Endothelial cell of umbilical vein (primary cell): ENCODE measurements at regions not wholly inside any gene's neighbourhood (a gene's known extent, or its start where the extent isn't known, plus 50 kb on each side); places are given as distances from the start of the nearest gene placed in this dataset.

ENCODE experiments used
- BruUV-seq: library from RNA; stranded (reverse); fragments of 400-500 nt; replicated peaks from 2 replicates; lab custom pipeline; 2021; lab: Mats Ljungman, UMichigan
- CTCF ChIA-PET: fragments of 300-600, 350-600 bp; sonication (Branson Sonifier 250); formaldehyde crosslinking; loops from one replicate; lab custom pipeline; 2021; ENCODE audit warnings: antibody characterized with exemption, inconsistent platforms; lab: Charles Lee
- POLR2A ChIA-PET: fragments of 300-600, 350-600 bp; sonication (Branson Sonifier 250); formaldehyde crosslinking; loops from one replicate; lab custom pipeline; 2021; ENCODE audit warnings: antibody characterized with exemption, inconsistent platforms; lab: Charles Lee
- DNase-seq: peaks from one replicate; pipeline ENCODE4 v3.0.0-alpha.2; 2011; ENCODE audit warnings: low read depth, low spot score
- FAIRE-seq: peaks from 2 replicates; lab custom pipeline; 2011; peaks lifted over from hg19 to GRCh38; lab: Jason Lieb, UNC
- H2AFZ ChIP-seq: 2 replicates; pipeline ENCODE4 v1.6.0; 2012; ENCODE audit warnings: low read depth, low read length, control low read depth, inconsistent platforms
- H3K27ac ChIP-seq: 2 replicates; pipeline ENCODE4 v1.5.1; 2011; ENCODE audit warnings: low read depth, mild to moderate bottlenecking, control low read depth, low read length, moderate library complexity; ENCODE audit not compliant: insufficient read depth
- H3K27me3 ChIP-seq, 2 experiments: 2 replicates each; pipeline versions ENCODE4 v1.6.0 to v1.6.1; 2011; ENCODE audit warnings: low read length in 2 of 2, mixed read lengths in 1 of 2; ENCODE audit not compliant: control insufficient read depth in 2 of 2, insufficient read depth in 2 of 2
- H3K36me3 ChIP-seq, 2 experiments: 2 replicates in 1 of 2; 3 replicates in 1 of 2; pipeline ENCODE4 v1.5.1; 2011; ENCODE audit warnings: low read length in 2 of 2, mild to moderate bottlenecking in 1 of 2, moderate library complexity in 1 of 2; ENCODE audit not compliant: control insufficient read depth in 2 of 2, insufficient read depth in 2 of 2; ENCODE audit errors: extremely low read depth in 1 of 2
- H3K4me1 ChIP-seq: 3 replicates; pipeline ENCODE4 v1.5.1; 2011; ENCODE audit warnings: mild to moderate bottlenecking, low read length; ENCODE audit not compliant: control insufficient read depth, insufficient read depth; ENCODE audit errors: extremely low read depth
- H3K4me2 ChIP-seq: 2 replicates; pipeline ENCODE4 v1.6.1; 2011; ENCODE audit warnings: low read length, control low read depth, mixed read lengths; ENCODE audit not compliant: insufficient read depth
- H3K4me3 ChIP-seq, 3 experiments: fragments of 200-600 bp in 1 of 3; sonication (generic), shearing (Covaris generic) in 1 of 3; replicated peaks in 1 of 3; 2 replicates each; pipeline ENCODE4 v1.5.1; 2011 to 2016; ENCODE audit warnings: control low read depth in 3 of 3, low read length in 3 of 3, mild to moderate bottlenecking in 2 of 3, inconsistent platforms in 1 of 3, low read depth in 1 of 3, moderate library complexity in 1 of 3; ENCODE audit not compliant: insufficient read depth in 1 of 3
- H3K79me2 ChIP-seq: 2 replicates; pipeline ENCODE4 v1.6.0; 2012; ENCODE audit warnings: low read length, inconsistent platforms; ENCODE audit not compliant: control insufficient read depth, insufficient read depth
- H3K9ac ChIP-seq: replicated peaks from 2 replicates; pipeline ENCODE3; 2011; ENCODE audit warnings: low read length, control low read depth; ENCODE audit not compliant: insufficient read depth; ENCODE audit errors: extremely low read depth
- H3K9me1 ChIP-seq: replicated peaks from 3 replicates; pipeline ENCODE4 v1.6.0; 2011; ENCODE audit warnings: mild to moderate bottlenecking, low read length; ENCODE audit not compliant: control insufficient read depth, insufficient read depth; ENCODE audit errors: extremely low read depth
- H3K9me3 ChIP-seq: replicated peaks from 2 replicates; pipeline ENCODE4 v1.5.1; 2012; ENCODE audit warnings: low read length, inconsistent platforms; ENCODE audit not compliant: control insufficient read depth, insufficient read depth
- H4K20me1 ChIP-seq: replicated peaks from 2 replicates; pipeline ENCODE3; 2011; ENCODE audit warnings: mild to moderate bottlenecking, low read length; ENCODE audit not compliant: control insufficient read depth, insufficient read depth; ENCODE audit errors: extremely low read depth
- EZH2 ChIP-seq: IDR thresholded peaks from 2 replicates; pipeline ENCODE4 v1.6.1; 2012; ENCODE audit warnings: borderline replicate concordance, low read depth, mild to moderate bottlenecking, moderate library complexity, low read length, inconsistent platforms; ENCODE audit not compliant: severe bottlenecking
- FOS ChIP-seq: IDR thresholded peaks from 2 replicates; pipeline ENCODE4 v1.6.1; 2011; ENCODE audit warnings: mild to moderate bottlenecking, low read length, moderate library complexity, borderline replicate concordance; ENCODE audit not compliant: insufficient read depth
- GATA2 ChIP-seq: IDR thresholded peaks from 2 replicates; pipeline ENCODE4 v1.7.0; 2011; ENCODE audit warnings: low read depth, mild to moderate bottlenecking, moderate library complexity, mixed read lengths, low read length; ENCODE audit not compliant: insufficient read length, insufficient read depth
- JUN ChIP-seq: IDR thresholded peaks from 2 replicates; pipeline ENCODE4 v1.6.1; 2011; ENCODE audit warnings: borderline replicate concordance, low read depth; ENCODE audit not compliant: insufficient read length, insufficient read depth
- MYC ChIP-seq: IDR thresholded peaks from one replicate; pipeline ENCODE4 v1.6.1; 2011; ENCODE audit warnings: mild to moderate bottlenecking, low read depth, low read length
- POLR2A ChIP-seq: IDR thresholded peaks from 2 replicates; pipeline ENCODE4 v1.6.1; 2012; ENCODE audit warnings: low read depth, mild to moderate bottlenecking, control low read depth, low read length
- POLR2AphosphoS5 ChIP-seq: IDR thresholded peaks from 2 replicates; pipeline ENCODE4 v1.6.1; 2012; ENCODE audit warnings: low read depth, mild to moderate bottlenecking, control low read depth, low read length, moderate library complexity; ENCODE audit not compliant: insufficient read depth
- dilution Hi-C: fragments of 300-500 bp; cut with MboI; formaldehyde crosslinking; loops from one replicate; pipeline ENCODE4 v1.15.0; 2019; ENCODE audit warnings: low sequenced_read_pairs; ENCODE audit not compliant: extremely low pct_ligation_motif_present
- intact Hi-C: fragments of 100-400 bp; cut with micrococcal nuclease; formaldehyde crosslinking; loops from one replicate; pipeline ENCODE4 v1.10.0; 2022

DNA sequence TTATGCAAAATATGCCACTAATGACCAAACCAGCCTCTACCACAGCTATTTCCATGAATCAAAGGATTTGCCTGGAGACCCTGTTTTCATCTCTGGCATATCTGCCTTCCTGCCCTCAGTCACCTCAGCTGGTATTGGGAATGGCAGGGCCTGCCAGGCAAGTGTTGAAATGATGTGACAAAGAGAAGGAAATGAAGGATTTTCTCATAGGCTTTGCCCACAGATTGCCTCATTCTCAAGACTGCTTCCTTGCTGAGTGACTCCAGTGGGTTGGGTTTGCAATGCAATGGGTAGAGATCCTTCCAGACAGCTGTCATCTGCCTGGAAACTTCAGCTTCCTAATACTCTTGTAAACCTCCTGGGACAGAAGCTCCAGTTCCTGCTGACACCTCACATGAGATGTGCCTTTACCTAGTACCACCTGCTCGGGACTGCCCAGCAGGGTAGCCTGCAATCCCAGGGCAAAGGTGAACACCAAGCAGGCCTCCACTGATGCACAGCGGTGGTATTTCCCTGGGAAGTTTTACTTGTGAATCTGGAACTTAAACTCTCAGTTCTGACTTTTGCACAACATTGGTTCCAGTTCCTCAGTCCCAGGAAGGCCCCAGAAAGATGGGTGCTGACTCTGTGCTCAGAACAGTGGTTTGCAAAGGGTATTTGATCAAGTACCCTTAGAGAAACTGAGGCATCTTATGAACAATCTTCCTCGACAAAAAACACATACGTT is 64.8 kb upstream of the SLC1A1 start:
- peaks cover 30% of the 10 kb centered on the region for H3K4me1 ChIP-seq
- no peak overlapping the region for H3K4me3 ChIP-seq
- TF ChIP-seq JUN (peak; percentile 2), POLR2A (no peak)
- no peak overlapping the region for H3K9ac ChIP-seq
- no peaks in the 10 kb centered on the region for H3K9me3 ChIP-seq
- peak overlapping the region; percentile 64 for H3K27ac ChIP-seq
- TSS peak; percentile 82 for BruUV-seq
- no peaks in the 10 kb centered on the region for H4K20me1 ChIP-seq
- H3K27me3 ChIP-seq = no peaks in the 10 kb centered on the region
- DNase-seq (peak; percentile 63), FAIRE-seq (no peak)
- no peaks in the 10 kb centered on the region for H3K9me1 ChIP-seq
- H3K4me2 ChIP-seq = peak overlapping the region; percentile 63
- ChIA-PET CTCF (interaction anchor here (0.9 to 1.0 kb wide), 2 partner anchors 8 to 168 kb away, joined by 3 read pairs; no protein-coding TSS in a partner anchor), POLR2A (interaction anchor here (0.7 kb wide), 2 partner anchors 66 to 900 kb away, joined by 3 to 4 read pairs; partner anchors contain the start of gene RFX3)
- dilution Hi-C loops (no loop called here), intact Hi-C loops (loop anchor here (2.0 kb wide), 2 partner anchors 43 to 129 kb away; no protein-coding TSS in a partner anchor)
- no peaks in the 10 kb centered on the region for H3K36me3 ChIP-seq
- peak overlapping the region; percentile 10 for H2AFZ ChIP-seq
- no peaks in the 10 kb centered on the region for H3K79me2 ChIP-seq

GRCh38 chr9:4424891-4425290 is 65.4 kb upstream of the SLC1A1 start:
- H3K9me3 ChIP-seq = no peaks in the 10 kb centered on the region
- TSS peak; percentile 52 for BruUV-seq
- H3K27ac ChIP-seq = peak overlapping the region; percentile 64
- ChIA-PET CTCF (interaction anchor here (0.9 to 1.0 kb wide), 2 partner anchors 8 to 169 kb away, joined by 3 read pairs; no protein-coding TSS in a partner anchor), POLR2A (interaction anchor here (0.7 kb wide), 2 partner anchors 66 to 899 kb away, joined by 3 to 4 read pairs; partner anchors contain the start of gene RFX3)
- no peaks in the 10 kb centered on the region for H4K20me1 ChIP-seq
- H3K4me2 ChIP-seq = peak overlapping the region; percentile 63
- dilution Hi-C loops = no loop called here
- peaks cover 24% of the 10 kb centered on the region for H3K4me1 ChIP-seq
- FAIRE-seq (peak; percentile 96), DNase-seq (peak; percentile 84)
- no peaks in the 10 kb centered on the region for H3K9me1 ChIP-seq
- H3K9ac ChIP-seq = no peak overlapping the region
- peak; percentile 85 for TF ChIP-seq FOS
- peak; percentile 26 for TF ChIP-seq GATA2
- no peak for TF ChIP-seq EZH2
- TF ChIP-seq POLR2AphosphoS5 = peak; percentile 58
- peak; percentile 54 for TF ChIP-seq POLR2A
- no peak for TF ChIP-seq MYC
- TF ChIP-seq JUN = no peak
- peak overlapping the region; percentile 10 for H2AFZ ChIP-seq
- H3K36me3 ChIP-seq = no peaks in the 10 kb centered on the region
- no peaks in the 10 kb centered on the region for H3K27me3 ChIP-seq
- intact Hi-C loops = loop anchor here (2.0 kb wide), 2 partner anchors 42 to 130 kb away; no protein-coding TSS in a partner anchor
- no peaks in the 10 kb centered on the region for H3K79me2 ChIP-seq
- no peak overlapping the region for H3K4me3 ChIP-seq
